ENCODE measurements at regions not wholly inside any gene's neighbourhood (a gene's known extent, or its start where the extent isn't known, plus 50 kb on each side); places are given as distances from the start of the nearest gene placed in this dataset.

DNA sequence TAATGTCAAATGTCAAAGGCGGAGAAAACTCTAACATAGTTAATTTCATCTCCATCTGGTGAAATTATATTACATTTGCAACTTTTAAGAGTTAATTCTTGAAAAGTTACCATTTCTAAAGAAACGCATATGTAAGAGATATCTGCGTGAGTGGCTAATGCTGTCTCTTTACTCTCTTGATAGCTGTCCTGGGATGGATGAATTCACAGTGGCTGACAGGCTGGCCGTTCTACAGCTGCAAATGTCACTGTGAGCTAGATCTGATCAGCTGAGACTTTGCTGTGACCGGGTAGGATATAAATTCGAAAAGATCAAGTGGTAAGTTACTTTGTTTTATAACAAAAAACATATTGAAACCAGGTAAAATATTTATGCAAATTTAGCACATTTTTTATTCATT is 557.1 kb upstream of the DDX18 start:
- Histone ChIP-seq H3K9ac (ENCODE audit: low read length) (no peak overlapping the region), H4K20me1 (ENCODE audit: low read depth, low read length) (no peaks in the 10 kb centered on the region), H3K9me2 (replicated peaks; ENCODE audit: insufficient read depth, low read length) (no peaks in the 10 kb centered on the region), H3F3A (ENCODE audit: insufficient read depth) (no peaks in the 10 kb centered on the region), H3K4me2 (ENCODE audit: low read depth, low read length, poor library complexity, severe bottlenecking) (no peak overlapping the region), H3K79me2 (ENCODE audit: insufficient read depth, low read length) (no peaks in the 10 kb centered on the region), H3K4me3 (ENCODE audit: insufficient read depth, low read length, poor library complexity, severe bottlenecking) (no peak overlapping the region), H3K36me3 (ENCODE audit: low read length) (no peaks in the 10 kb centered on the region), H2AFZ (ENCODE audit: low read depth, low read length, severe bottlenecking) (no peak overlapping the region), H3K27ac (ENCODE audit: low read depth, low read length) (no peak overlapping the region), H3K9me3 (ENCODE audit: insufficient read depth, low read length) (no peaks in the 10 kb centered on the region), H3K27me3 (ENCODE audit: low read length) (no peaks in the 10 kb centered on the region)
- no peak for TF ChIP-seq EZH2phosphoT487 (conservative IDR thresholded peaks at IDR 0.05; ENCODE audit: low read length)
- TF ChIP-seq, protein P1, sequence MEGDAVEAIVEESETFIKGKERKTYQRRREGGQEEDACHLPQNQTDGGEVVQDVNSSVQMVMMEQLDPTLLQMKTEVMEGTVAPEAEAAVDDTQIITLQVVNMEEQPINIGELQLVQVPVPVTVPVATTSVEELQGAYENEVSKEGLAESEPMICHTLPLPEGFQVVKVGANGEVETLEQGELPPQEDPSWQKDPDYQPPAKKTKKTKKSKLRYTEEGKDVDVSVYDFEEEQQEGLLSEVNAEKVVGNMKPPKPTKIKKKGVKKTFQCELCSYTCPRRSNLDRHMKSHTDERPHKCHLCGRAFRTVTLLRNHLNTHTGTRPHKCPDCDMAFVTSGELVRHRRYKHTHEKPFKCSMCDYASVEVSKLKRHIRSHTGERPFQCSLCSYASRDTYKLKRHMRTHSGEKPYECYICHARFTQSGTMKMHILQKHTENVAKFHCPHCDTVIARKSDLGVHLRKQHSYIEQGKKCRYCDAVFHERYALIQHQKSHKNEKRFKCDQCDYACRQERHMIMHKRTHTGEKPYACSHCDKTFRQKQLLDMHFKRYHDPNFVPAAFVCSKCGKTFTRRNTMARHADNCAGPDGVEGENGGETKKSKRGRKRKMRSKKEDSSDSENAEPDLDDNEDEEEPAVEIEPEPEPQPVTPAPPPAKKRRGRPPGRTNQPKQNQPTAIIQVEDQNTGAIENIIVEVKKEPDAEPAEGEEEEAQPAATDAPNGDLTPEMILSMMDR (IDR thresholded peaks at IDR 0.05; ENCODE audit: insufficient read depth, low read length, poor library complexity, severe bottlenecking), result no peak

DNA sequence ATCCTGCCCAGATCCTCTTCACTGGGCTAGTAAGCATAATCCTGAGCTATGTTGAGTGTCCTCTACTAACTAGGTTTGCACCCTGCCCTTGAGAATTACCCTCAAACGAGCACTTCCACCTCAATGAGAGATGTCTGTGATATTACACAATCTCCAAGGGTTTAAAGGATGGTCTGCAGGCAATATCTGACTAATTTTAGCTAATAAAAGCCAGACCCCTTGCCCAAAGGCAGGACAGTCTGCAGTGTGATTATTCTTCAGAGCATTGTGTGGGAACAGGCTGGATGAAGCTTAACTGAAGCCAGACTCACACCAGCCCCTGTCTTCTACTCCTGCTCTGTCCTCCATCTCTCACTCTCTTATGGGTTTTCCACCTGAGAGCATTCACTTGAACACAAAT is 544.9 kb upstream of the DDX18 start:
- TF ChIP-seq EZH2phosphoT487 (conservative IDR thresholded peaks at IDR 0.05; ENCODE audit: low read length), result no peak
- TF ChIP-seq, protein P1 (IDR thresholded peaks at IDR 0.05; ENCODE audit: insufficient read depth, low read length, poor library complexity, severe bottlenecking), result no peak

DNA sequence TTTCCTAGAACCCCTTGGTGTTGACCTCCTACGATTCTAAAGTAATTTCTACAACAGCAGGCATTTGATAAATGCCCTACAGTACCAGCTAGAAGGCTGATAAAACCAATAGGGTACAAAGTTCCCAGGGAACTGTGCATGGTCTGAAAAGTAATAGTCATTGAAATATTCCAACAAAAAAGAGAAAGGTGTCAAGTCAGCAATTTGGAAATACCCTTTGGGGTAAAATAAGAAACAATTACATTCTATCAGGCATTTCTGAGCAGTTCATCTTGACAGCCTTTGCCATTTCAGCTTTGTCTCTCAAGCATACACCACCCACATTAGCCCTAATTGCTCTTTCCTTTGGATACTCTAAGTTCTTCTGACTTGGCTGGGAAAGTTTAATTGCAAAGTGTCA is 542.9 kb upstream of the DDX18 start:
- no peak overlapping the region for H3K9ac ChIP-seq (ENCODE audit: low read length)
- H4K20me1 ChIP-seq (ENCODE audit: low read depth, low read length), result no peaks in the 10 kb centered on the region
- no peaks in the 10 kb centered on the region for H3K9me2 ChIP-seq (replicated peaks; ENCODE audit: insufficient read depth, low read length)
- no peaks in the 10 kb centered on the region for H3K79me2 ChIP-seq (ENCODE audit: insufficient read depth, low read length)
- H3K27me3 ChIP-seq (ENCODE audit: low read length), result no peaks in the 10 kb centered on the region
- no peak overlapping the region for H3K4me3 ChIP-seq (ENCODE audit: insufficient read depth, low read length, poor library complexity, severe bottlenecking)
- TF ChIP-seq, protein P1 (IDR thresholded peaks at IDR 0.05; ENCODE audit: insufficient read depth, low read length, poor library complexity, severe bottlenecking), result no peak
- TF ChIP-seq EZH2phosphoT487 (conservative IDR thresholded peaks at IDR 0.05; ENCODE audit: low read length), result no peak
- H3K9me3 ChIP-seq (ENCODE audit: insufficient read depth, low read length), result no peaks in the 10 kb centered on the region
- H3F3A ChIP-seq (ENCODE audit: insufficient read depth), result no peaks in the 10 kb centered on the region
- no peak overlapping the region for H3K27ac ChIP-seq (ENCODE audit: low read depth, low read length)
- no peaks in the 10 kb centered on the region for H3K36me3 ChIP-seq (ENCODE audit: low read length)
- H2AFZ ChIP-seq (ENCODE audit: low read depth, low read length, severe bottlenecking), result no peak overlapping the region
- no peak overlapping the region for H3K4me2 ChIP-seq (ENCODE audit: low read depth, low read length, poor library complexity, severe bottlenecking)

More for the DNA sequence above, 544.9 kb upstream of the DDX18 start:
- Histone ChIP-seq H3K4me3 (ENCODE audit: insufficient read depth, low read length, poor library complexity, severe bottlenecking) (no peak overlapping the region), H3K36me3 (ENCODE audit: low read length) (no peaks in the 10 kb centered on the region), H3F3A (ENCODE audit: insufficient read depth) (no peaks in the 10 kb centered on the region), H3K9me2 (replicated peaks; ENCODE audit: insufficient read depth, low read length) (no peaks in the 10 kb centered on the region), H3K27ac (ENCODE audit: low read depth, low read length) (no peak overlapping the region), H3K9ac (ENCODE audit: low read length) (no peak overlapping the region), H3K4me2 (ENCODE audit: low read depth, low read length, poor library complexity, severe bottlenecking) (no peak overlapping the region), H3K79me2 (ENCODE audit: insufficient read depth, low read length) (no peaks in the 10 kb centered on the region), H4K20me1 (ENCODE audit: low read depth, low read length) (no peaks in the 10 kb centered on the region), H3K27me3 (ENCODE audit: low read length) (no peaks in the 10 kb centered on the region), H2AFZ (ENCODE audit: low read depth, low read length, severe bottlenecking) (no peak overlapping the region), H3K9me3 (ENCODE audit: insufficient read depth, low read length) (no peaks in the 10 kb centered on the region)
